ENCODE measurements at regions not wholly inside any gene's neighbourhood (a gene's known extent, or its start where the extent isn't known, plus 50 kb on each side); places are given as distances from the start of the nearest gene placed in this dataset.

GRCh38 chr3:106381939-106382335 is 513.1 kb upstream of the CBLB start:
- TF ChIP-seq POLR2A (IDR thresholded peaks at IDR 0.05; ENCODE audit: low read depth, low read length) = no peak
- no peak for TF ChIP-seq TAF1 (IDR thresholded peaks at IDR 0.05; ENCODE audit: borderline replicate concordance, low read depth, low read length)

All from GM12892 (cell line).